GM19035 (cell line): ENCODE measurements at regions not wholly inside any gene's neighbourhood (a gene's known extent, or its start where the extent isn't known, plus 50 kb on each side); places are given as distances from the start of the nearest gene placed in this dataset.

Experiments used
- ATAC-seq: cut with Tn5 transposase; IDR thresholded peaks from one replicate; pipeline ENCODE4 v1.9.1; 2021; ENCODE audit not compliant: unreplicated experiment

DNA sequence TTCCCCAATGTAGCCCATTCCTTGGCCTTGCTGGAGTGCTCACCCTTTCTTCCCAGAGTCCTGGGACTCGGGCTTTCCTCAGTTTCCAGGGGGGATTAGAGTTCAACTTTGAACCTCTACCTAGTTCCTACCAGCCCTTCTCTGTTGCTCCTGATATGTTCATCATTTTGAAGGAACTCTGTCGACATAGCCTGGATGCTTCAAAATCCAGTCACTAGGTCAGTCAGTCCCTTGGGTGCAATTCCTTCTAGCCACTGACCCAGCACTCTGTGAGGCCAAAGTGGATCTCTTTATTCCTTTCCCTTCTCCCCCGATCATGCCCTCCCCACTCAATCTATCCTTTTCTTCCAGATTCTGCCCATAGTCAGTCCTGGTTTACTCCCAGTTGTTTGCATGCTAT lies 72.3 kb upstream of the TMCC3 start:
- no peak for ATAC-seq

DNA sequence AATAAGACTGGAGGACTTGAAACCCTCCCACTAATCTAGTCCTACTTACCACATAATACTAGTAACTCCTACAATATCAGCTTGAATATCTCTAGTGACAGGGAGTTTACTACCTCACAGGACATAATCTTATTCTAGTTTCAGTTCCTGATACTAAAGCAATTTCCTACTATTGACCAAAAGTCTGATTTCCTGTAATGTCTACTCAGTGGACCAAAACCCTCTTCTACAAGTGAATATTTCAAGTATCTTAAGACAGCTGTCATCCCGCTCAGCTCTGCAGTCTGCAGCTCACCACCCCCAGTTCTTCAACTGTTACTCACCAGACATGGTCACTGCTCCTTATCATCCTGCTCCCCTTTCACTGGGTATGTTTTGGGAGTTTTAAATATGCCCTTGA lies 70.8 kb upstream of the TMCC3 start:
- peak; percentile 88 for ATAC-seq

DNA sequence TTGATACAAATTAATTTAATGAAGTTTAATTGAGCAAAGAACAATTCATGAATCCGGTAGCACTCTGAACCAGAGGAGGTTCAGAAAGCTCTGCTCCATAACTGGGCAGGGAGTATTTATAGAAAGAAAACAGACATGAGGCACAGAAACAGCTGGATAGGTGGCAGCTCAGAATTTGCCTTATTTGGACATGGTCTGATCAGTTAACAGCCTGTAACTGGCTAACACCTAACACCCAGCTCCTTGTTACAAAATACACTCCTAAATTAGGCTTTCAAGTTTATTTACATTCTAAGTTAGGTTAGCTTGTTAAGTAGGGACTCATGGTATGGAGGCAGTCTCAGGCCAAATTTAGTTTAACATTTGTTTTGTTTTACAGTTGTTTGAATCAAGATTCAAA lies 67.8 kb upstream of the TMCC3 start:
- no peak for ATAC-seq

DNA sequence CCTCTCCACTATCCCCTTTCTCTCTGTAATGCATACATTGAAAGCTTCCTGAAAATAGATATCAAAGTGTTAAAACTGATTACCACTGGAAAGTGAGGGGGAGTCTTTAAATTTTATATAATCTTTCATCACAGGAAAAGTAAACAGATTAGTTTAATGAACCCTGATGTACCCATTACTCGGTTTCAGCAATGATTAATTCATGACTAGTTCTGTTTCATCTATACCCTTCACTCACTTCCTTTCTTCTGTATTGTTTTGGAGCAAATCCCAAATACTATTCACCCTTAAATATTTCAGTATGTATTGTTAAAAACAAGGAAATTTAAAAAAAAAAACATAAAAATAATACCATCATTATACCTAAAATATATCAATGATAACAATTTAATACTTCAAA lies 67.3 kb upstream of the TMCC3 start:
- no peak for ATAC-seq

DNA sequence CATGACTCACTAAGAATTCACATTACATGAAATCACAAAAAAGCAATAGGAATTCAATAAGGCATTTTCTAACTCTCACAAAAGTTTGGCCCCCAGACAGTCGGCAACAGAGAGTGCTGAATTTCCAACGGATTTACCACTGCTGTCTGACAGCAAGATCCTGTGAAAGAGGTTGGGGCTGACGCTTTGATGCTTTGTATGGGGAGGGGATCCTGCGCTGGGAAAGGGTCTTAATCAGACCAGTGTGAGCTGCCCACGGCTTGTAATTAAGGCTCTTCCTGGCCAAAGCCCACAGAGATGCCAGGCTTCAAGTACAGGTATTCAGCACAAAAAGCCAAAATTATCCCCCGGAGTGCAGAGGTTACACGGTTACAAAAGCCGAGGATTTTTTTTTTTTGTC lies 66.8 kb upstream of the TMCC3 start:
- ATAC-seq, result no peak

DNA sequence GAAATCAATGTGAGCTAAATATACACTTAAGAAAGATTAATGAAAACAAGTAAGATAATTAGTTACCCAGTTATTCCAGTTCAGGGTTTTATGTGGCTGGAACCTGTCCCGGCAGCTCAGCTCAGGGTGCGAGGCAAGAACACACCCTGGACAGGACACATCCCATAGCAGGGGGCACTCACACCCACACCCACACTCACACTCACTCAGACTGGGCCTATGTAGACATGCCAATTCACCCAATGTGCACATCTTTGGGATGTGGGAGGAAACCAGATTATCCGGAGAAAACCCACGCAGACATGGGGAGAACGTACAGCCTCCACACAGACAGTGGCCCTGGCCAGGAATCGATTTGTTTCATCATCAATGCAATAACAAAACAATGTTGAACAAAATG lies 66.0 kb upstream of the TMCC3 start:
- no peak for ATAC-seq

DNA sequence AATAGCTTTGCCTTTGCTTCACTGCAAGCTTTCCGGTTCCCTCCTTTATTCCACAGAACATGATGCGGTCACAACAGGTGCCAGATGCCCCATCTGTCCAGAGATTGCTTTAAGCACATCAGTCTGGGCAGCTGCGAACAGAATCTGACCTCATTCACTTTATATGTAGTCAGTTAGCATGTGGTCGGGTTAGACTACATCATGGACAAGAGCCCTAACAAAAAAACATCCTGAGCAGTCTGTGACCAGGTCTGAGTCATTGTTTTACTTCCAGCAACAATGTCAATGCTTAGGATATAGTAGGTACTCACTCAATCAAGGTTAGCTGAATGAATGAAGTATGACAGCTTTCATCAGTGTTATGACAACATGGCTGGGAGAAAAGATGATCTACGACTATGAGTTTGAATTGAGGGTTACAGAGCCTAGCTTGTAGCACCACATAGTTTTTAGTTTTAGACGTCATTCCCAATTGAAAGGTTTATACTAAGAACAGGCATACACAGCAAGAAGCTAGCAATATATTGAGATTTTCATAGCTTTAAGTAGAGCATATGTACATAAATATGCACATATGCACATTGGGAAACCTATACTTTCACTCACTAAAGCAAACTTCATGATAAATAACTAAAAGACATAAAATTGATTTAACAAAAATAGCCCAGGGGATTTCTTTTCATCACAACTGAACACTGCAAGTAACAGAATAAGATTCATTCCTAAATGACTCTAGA lies 64.2 kb upstream of the TMCC3 start:
- ATAC-seq, result no peak

DNA sequence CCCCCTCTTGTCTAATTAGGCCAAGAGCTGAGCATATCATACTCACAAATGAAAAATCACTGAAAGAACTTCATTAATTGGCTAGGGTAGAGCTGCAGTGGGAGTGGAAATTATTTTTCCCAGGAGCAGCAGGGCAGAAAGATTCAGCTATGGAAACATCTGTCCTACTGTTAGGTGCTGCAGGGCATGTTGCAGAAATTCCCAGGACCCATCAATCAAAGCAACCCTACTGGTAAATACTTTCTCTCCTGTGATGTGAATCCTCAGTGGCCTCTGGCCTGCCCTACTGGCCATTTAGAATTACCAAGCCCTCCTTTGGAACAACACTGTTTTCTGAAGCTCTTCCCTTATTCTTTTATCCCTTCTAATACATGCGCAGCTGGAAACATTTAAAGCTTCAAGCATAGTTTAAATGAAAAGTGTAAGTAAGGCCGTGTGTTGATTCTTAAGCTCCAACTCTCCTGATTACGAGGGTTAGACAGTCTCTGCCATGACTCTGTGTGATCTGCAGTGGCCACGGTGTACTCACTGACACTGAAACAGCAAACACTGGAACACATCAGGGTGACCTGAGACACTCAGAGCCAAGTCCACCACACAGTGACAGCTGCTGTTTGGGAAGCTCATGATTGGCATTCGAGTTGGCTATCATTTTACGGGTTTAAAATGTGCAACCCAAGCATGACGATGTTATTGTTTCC lies 62.6 kb upstream of the TMCC3 start:
- ATAC-seq, result no peak

DNA sequence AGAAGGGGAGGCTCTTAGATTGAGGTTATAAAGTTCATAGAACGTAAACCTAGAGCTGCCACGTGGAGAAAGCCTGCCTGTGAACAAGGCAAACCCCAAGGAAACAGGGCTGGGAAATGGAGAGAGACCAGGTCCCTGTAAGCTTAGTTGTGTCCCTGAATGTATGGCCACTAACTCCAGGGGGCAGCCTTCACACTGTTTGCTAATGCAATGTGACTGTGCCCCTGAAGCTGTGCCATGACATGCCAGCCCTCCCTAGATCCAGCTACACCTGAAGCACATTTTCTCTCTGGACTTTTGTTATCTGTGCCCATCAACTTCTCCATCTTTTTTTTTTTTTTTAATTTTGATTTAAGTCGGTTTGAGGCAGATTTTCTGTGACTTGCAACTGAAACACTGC lies 60.6 kb upstream of the TMCC3 start:
- ATAC-seq, result no peak

DNA sequence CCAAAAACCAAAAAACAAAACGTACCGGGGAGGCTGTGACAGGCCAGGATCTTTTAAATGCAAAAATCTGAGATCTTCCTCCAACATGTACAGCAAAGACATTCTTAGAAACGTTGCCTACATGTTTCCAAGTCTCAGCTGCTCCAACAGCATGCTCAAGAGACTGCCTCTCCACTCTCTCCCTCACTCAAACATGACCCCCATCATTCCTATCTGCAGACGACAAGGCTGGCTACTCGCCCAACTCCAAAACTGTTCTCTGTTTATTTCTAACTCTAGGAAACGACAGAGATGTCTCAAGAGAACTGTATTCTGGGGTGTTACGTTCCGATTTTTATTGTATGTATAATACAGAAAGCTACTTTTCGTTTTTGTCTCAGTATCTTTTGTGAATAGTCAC lies 57.5 kb upstream of the TMCC3 start:
- ATAC-seq, result no peak

DNA sequence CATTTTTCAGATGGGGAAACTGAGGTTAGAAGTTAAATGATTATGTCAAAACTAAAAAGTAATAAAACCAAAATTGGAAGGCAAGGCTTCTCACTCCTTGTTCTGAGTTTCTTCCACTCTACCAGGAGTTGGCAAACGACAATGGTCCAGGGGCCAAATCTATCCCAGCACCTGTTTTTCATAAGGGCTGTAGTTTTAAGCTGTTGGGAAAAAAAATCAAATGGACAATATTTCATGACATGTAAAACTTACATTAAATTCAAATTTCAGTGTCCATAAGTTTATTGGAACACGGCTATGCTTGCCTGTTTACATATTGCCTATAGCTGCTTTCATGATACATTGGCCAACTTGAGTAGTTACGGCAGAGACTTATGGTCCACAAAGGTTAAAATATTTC lies 56.7 kb upstream of the TMCC3 start:
- no peak for ATAC-seq

DNA sequence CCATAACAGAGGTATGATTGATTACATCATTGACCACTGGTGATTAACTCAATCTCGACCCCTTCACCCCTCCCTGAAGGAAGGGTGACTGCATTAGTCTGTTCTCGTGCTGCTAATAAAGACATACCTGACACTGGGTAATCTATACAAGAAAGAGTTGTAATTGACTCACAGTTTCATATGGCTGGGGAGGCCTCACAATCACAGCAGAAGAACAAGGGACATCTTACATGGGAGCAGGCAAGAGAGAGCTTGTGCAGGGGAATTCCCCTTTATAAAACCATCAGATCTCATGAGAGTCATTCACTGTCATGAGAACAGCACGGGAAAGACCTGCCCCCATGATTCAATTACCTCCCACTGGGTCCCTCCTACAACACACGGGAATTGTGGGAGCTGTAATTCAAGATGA lies 55.9 kb upstream of the TMCC3 start:
- ATAC-seq, result peak; percentile 65

DNA sequence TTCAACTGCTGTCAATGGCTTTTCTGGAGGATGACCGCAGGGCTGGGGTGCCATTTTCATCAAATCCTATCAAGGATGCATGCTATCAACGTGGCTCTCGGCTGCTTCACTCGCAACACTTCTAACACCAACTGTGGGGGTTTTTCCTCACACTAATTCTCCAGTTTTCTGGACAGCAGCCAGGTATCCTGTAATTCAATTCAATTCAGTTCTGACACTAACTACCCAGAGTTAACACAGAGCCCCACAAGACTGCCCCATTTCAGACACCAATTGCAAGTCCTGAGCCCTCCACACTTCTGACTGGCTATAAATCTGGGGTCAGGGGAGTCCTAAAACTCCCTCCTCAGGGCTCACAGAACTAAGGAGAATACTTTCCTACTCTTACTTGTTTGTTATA lies 55.3 kb upstream of the TMCC3 start:
- ATAC-seq, result no peak

DNA sequence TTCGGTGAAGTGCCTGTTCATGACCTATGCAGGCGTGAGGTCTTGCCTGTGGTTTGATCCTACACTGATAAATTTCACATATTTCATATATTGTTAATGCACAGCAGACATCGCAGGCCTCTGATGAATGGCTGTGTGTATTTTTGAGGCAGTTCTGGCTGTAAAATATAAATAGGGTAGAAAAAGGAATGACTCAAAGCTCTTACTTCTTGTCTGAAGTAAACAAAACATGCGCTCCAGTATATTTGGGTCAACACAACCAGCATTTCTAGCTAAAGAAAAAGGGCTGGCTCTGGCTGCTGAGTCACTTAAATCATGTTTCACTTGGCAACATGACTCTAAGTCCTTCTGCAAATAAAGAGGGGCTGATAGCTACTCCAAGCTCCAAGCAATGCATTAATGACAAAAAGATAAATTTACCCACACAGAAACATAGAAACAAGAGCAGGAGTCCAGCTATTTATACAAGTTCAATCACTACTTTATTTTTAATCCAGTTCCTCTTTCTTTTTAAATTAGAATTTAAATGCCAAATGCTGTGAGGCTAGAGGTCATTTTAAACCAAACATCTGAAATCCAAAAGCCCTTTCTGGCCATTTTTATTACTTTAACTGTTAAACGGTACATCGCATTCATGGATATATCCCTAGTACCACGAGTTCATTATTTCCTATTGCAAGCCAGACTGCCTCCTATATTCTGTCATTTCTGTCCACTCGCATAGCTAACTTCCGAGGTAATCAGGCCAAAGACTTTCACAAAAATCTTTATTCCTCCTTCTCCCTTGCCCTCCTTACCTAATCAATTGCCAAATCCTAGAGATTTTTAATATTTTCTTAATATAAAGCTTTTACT lies 54.3 kb upstream of the TMCC3 start:
- ATAC-seq, result no peak

DNA sequence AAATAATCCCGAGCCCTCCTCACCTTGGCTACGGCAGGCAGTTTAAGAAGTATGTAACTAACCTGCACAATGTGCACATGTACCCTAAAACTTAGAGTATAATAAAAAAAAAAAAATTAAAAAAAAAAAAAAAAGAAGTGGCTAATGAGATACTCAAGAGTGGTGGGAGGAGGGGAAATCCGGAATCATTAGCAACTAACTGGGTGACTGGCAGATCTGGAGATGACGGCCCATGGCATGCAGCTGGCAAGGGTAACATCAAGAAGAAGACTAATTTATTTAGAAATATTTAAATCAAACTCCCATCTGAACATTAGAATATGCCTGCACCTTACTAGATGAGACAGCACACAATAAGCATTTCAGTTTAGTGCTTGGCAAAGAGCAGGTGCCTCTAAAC lies 52.3 kb upstream of the TMCC3 start:
- ATAC-seq, result no peak

DNA sequence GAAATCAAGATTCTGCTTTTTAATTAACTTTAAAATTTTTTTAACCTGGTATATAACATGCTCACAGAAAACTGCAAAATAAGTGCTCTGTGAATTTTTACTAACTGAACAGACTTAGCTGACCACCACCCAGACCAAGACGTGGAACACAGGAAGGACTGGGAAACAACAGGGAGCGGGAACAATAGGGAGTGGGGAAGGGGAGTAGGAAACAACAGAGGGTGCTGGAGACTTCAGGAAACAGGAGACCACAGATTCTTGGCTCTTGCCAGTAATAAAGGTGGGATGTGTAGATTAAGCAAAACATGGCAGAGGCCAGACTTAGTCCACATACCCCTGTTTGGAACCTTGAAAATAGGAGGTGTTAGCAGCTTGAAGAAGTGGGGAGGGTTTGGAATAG lies 51.4 kb upstream of the TMCC3 start:
- no peak for ATAC-seq

DNA sequence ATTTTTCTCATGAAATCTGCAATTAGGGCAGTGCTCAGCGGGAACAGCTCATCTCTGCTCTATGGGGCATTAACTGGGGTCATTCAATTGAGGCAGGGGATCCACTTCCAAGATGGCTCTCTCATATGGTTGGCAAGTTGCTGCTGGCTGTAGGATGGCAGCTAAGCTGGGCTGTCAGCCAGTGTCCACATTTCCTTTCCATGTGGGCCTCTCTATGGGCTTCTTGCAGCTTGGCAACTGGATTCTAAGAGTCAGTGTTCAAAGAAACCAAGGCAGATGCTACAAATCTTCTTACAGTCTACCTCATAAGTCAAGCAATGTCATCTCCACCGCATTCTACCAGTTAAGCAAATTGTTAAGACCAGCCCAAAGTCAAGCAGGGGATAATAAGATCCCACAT lies 50.3 kb upstream of the TMCC3 start:
- ATAC-seq, result no peak
